OCI-LY1 (cell line): ENCODE measurements at regions not wholly inside any gene's neighbourhood (a gene's known extent, or its start where the extent isn't known, plus 50 kb on each side); places are given as distances from the start of the nearest gene placed in this dataset.

Experiments used
- H2AFZ ChIP-seq: fragments of 200-600 bp; sonication (generic), shearing (Covaris generic); 2 replicates; pipeline ENCODE4 v1.6.0; 2014; ENCODE audit warnings: antibody characterized with exemption, mild to moderate bottlenecking, low read length
- H3F3A ChIP-seq: fragments of 200-600 bp; sonication (generic), shearing (Covaris generic); 2 replicates; pipeline ENCODE4 v1.6.0; 2014; ENCODE audit warnings: mild to moderate bottlenecking, antibody characterized with exemption, low read length, moderate library complexity; ENCODE audit not compliant: insufficient read depth
- H3K27ac ChIP-seq: fragments of 200-600 bp; sonication (generic); 2 replicates; pipeline ENCODE4 v1.5.1; 2014; ENCODE audit warnings: low read length, mixed run types, mild to moderate bottlenecking, low read depth; ENCODE audit not compliant: poor library complexity, severe bottlenecking
- H3K27me3 ChIP-seq: fragments of 200-600 bp; sonication (generic); 2 replicates; pipeline ENCODE4 v1.6.0; 2014; ENCODE audit warnings: antibody characterized with exemption, mild to moderate bottlenecking, low read length, moderate library complexity; ENCODE audit not compliant: insufficient read depth
- H3K36me3 ChIP-seq: fragments of 200-600 bp; sonication (generic); 2 replicates; pipeline ENCODE4 v1.6.1; 2014; ENCODE audit warnings: mild to moderate bottlenecking, antibody characterized with exemption, low read length, moderate library complexity, mixed read lengths; ENCODE audit not compliant: insufficient read depth
- H3K4me1 ChIP-seq: fragments of 200-600 bp; sonication (generic); 2 replicates; pipeline ENCODE4 v1.5.1; 2014; ENCODE audit warnings: mild to moderate bottlenecking, low read length, moderate library complexity; ENCODE audit not compliant: insufficient read depth, severe bottlenecking
- H3K4me2 ChIP-seq: fragments of 200-600 bp; sonication (generic), shearing (Covaris generic); 2 replicates; pipeline ENCODE4 v1.6.1; 2014; ENCODE audit warnings: low read length
- H3K4me3 ChIP-seq: fragments of 200-600 bp; sonication (generic); 2 replicates; pipeline ENCODE4 v1.5.1; 2014; ENCODE audit warnings: low read length, low read depth, mild to moderate bottlenecking, mixed read lengths; ENCODE audit not compliant: poor library complexity, severe bottlenecking
- H3K79me2 ChIP-seq: fragments of 200-600 bp; shearing (Covaris generic); 2 replicates; pipeline ENCODE4 v1.6.1; 2016; ENCODE audit warnings: mixed run types, low read length, mixed read lengths; ENCODE audit not compliant: insufficient read depth
- H3K9ac ChIP-seq: fragments of 200-600 bp; sonication (generic), shearing (Covaris generic); 2 replicates; pipeline ENCODE4 v1.6.1; 2014; ENCODE audit warnings: mild to moderate bottlenecking, low read length, mixed read lengths
- H3K9me2 ChIP-seq: fragments of 200-600 bp; sonication (generic), shearing (Covaris generic); 2 replicates; pipeline ENCODE4 v1.6.1; 2014; ENCODE audit warnings: low read depth, mild to moderate bottlenecking, low read length, mixed read lengths
- H3K9me3 ChIP-seq: fragments of 200-600 bp; shearing (Covaris generic); 2 replicates; pipeline ENCODE4 v1.6.1; 2014; ENCODE audit warnings: low read length, mixed read lengths
- H4K20me1 ChIP-seq: fragments of 200-600 bp; sonication (generic), shearing (Covaris generic); 2 replicates; pipeline ENCODE4 v1.6.0; 2016; ENCODE audit warnings: mild to moderate bottlenecking, low read length; ENCODE audit not compliant: insufficient read depth
- CTCF ChIP-seq: fragments of 200-600 bp; sonication (generic), shearing (Covaris generic); IDR thresholded peaks from 2 replicates; pipeline ENCODE4 v1.5.1; 2017; ENCODE audit warnings: mild to moderate bottlenecking, antibody characterized with exemption, low read length, moderate library complexity, mixed read lengths
- EZH2 ChIP-seq: fragments of 200-600 bp; sonication (generic), shearing (Covaris generic); IDR thresholded peaks from 2 replicates; pipeline ENCODE4 v1.8.0; 2017; ENCODE audit warnings: borderline replicate concordance, mixed run types, mild to moderate bottlenecking, antibody characterized with exemption, low read length, moderate library complexity, mixed read lengths

DNA sequence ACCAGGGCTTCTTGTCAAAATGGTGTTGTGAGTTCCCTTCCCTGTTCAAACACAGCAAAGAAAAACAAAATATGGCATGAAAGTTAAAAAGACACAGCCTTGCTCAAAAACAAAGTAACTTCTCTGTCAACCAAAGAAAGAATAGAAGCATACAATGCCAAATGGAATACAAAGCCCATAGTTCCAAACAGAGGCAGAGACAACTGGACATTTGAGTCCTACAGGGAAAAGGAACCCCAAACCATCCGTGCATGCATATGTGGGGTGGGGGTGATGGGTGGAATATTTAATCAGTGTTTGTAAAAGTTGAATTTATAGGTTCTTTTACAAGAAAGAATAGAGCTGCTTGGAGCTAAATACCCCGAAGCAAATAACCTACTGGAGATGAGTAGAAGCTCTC is 218.7 kb downstream of the FAM76B start:
- H3K9me3 ChIP-seq, result no peaks in the 10 kb centered on the region
- H3F3A ChIP-seq, result no peaks in the 10 kb centered on the region
- no peaks in the 10 kb centered on the region for H3K4me1 ChIP-seq
- H2AFZ ChIP-seq, result no peak overlapping the region
- H3K79me2 ChIP-seq, result no peaks in the 10 kb centered on the region
- TF ChIP-seq EZH2, result no peak
- no peak for TF ChIP-seq CTCF
- H3K27ac ChIP-seq, result no peak overlapping the region
- no peaks in the 10 kb centered on the region for H3K27me3 ChIP-seq
- H3K4me3 ChIP-seq, result no peak overlapping the region
- no peaks in the 10 kb centered on the region for H3K9me2 ChIP-seq
- no peaks in the 10 kb centered on the region for H4K20me1 ChIP-seq
- no peak overlapping the region for H3K4me2 ChIP-seq
- H3K36me3 ChIP-seq, result no peaks in the 10 kb centered on the region
- no peak overlapping the region for H3K9ac ChIP-seq

- Histone ChIP-seq H3K27ac (no peak overlapping the region), H3K9me3 (no peaks in the 10 kb centered on the region), H3K9ac (no peak overlapping the region), H3K27me3 (no peaks in the 10 kb centered on the region), H2AFZ (no peak overlapping the region), H3K9me2 (no peaks in the 10 kb centered on the region), H4K20me1 (no peaks in the 10 kb centered on the region), H3K4me3 (no peak overlapping the region), H3K4me1 (no peaks in the 10 kb centered on the region), H3K4me2 (no peak overlapping the region), H3K36me3 (no peaks in the 10 kb centered on the region), H3F3A (no peaks in the 10 kb centered on the region), H3K79me2 (no peaks in the 10 kb centered on the region)
- TF ChIP-seq CTCF (no peak), EZH2 (no peak)
These were observed 220.4 kb downstream of the FAM76B start for GRCh38 chr11:95569207-95569606.

DNA sequence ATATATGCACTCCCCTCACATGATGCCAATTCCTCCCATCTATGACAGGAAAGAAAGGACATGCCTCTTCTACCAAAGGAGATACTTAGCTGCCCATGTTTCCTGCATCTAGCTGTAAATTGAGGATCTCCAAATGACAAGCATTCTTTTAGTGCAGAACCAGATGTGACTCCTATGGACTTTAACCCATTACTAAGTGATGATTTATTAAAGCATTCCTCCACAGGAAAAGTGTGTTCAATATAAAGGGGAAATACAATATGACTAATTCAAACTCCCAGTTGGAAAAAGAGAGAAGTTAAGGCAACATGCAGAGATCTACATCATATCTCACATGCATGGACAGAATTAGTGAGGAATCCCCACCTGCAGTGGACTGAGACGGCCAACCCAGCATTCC is 221.3 kb downstream of the FAM76B start:
- Histone ChIP-seq H3K9me3 (no peaks in the 10 kb centered on the region), H2AFZ (no peak overlapping the region), H3K9ac (no peak overlapping the region), H3K4me1 (no peaks in the 10 kb centered on the region), H3K79me2 (no peaks in the 10 kb centered on the region), H3K36me3 (no peaks in the 10 kb centered on the region), H3K4me3 (no peak overlapping the region), H3K27ac (no peak overlapping the region), H3K9me2 (no peaks in the 10 kb centered on the region), H3K4me2 (no peak overlapping the region), H3F3A (no peaks in the 10 kb centered on the region), H3K27me3 (no peaks in the 10 kb centered on the region), H4K20me1 (no peaks in the 10 kb centered on the region)
- TF ChIP-seq CTCF (no peak), EZH2 (no peak)
